SH-SY5Y (cell line): ENCODE measurements at regions not wholly inside any gene's neighbourhood (a gene's known extent, or its start where the extent isn't known, plus 50 kb on each side); places are given as distances from the start of the nearest gene placed in this dataset.

Experiments
- GATA2 ChIP-seq: IDR thresholded peaks from 2 replicates; pipeline ENCODE4 v1.6.1; 2011; ENCODE audit warnings: mild to moderate bottlenecking, low read depth, low read length
- GATA3 ChIP-seq: IDR thresholded peaks from 2 replicates; pipeline ENCODE4 v1.6.1; 2011; ENCODE audit warnings: low read depth, mild to moderate bottlenecking, low read length, moderate library complexity

DNA sequence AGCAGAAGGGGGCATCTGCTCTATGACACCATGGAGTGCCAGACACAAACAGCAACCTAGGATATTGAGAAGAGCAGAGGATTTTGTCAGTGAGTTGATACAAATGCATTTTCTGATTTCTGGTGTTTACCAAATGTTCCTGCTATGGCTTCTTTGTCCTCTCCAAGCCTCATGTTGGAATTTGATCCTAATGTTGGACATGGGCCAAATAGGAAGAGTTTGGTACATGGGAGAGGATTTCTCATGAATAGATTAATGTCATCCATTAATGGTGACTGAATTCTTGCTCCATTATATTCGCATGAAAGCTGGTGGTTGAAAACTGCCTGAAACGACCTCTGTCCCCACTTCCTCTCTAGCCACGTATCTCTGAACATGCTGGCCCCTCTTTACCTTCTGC, 1002.2 kb upstream of the FLRT2 start:
- no peak for TF ChIP-seq GATA2
- no peak for TF ChIP-seq GATA3
